GM10266 (cell line): ENCODE measurements at regions not wholly inside any gene's neighbourhood (a gene's known extent, or its start where the extent isn't known, plus 50 kb on each side); places are given as distances from the start of the nearest gene placed in this dataset.

Source experiments
- DNase-seq: peaks from one replicate; pipeline ENCODE4 v3.0.0; 2012; ENCODE audit errors: extremely low spot score
- TF ChIP-seq, protein P1 (sequence below): IDR thresholded peaks from 2 replicates; pipeline ENCODE4 v1.5.1; 2012; ENCODE audit warnings: mild to moderate bottlenecking, low read depth; ENCODE audit not compliant: control insufficient read depth, insufficient read depth; ENCODE audit errors: missing control alignments

DNA sequence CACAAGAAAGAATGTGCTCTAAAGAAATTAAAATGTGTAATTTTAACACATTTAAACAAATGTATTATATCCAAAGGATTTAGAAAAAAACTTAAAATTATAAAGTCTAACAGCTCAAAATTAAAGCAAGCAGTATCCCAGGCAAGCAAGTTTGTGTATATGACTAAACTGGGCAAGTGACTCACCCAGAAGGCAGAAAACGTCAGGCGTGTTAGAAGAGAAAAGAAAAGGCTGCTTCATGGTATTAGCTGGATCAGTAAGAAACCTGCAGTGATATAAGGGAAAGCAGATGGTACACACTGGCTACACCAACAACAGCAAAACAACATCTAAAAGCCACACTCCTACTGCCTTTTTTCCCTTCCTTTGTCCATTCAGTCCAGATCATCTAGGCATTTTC, 250.6 kb upstream of the NDST3 start:
- no peak for DNase-seq
- TF ChIP-seq, protein P1, sequence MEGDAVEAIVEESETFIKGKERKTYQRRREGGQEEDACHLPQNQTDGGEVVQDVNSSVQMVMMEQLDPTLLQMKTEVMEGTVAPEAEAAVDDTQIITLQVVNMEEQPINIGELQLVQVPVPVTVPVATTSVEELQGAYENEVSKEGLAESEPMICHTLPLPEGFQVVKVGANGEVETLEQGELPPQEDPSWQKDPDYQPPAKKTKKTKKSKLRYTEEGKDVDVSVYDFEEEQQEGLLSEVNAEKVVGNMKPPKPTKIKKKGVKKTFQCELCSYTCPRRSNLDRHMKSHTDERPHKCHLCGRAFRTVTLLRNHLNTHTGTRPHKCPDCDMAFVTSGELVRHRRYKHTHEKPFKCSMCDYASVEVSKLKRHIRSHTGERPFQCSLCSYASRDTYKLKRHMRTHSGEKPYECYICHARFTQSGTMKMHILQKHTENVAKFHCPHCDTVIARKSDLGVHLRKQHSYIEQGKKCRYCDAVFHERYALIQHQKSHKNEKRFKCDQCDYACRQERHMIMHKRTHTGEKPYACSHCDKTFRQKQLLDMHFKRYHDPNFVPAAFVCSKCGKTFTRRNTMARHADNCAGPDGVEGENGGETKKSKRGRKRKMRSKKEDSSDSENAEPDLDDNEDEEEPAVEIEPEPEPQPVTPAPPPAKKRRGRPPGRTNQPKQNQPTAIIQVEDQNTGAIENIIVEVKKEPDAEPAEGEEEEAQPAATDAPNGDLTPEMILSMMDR = no peak

DNA sequence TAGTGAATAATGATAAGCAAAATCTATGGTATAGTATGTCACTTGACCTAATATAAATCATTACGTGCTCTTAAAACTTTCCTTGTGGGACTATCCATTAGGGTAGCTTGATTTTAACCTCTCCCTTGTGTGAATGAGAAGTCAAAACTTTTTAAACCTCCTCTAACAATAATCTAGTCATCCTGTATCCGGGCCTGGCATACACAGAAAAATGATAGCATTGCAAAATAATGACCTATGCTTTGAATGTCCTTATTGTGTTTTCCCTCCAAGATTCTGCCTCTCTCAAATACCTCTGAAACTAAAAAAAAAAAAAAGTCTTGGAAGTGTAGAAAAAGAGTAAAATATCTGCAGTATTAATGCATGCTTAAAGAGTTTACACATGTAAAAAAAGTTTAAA, 250.0 kb upstream of the NDST3 start:
- TF ChIP-seq, protein P1 = no peak
- DNase-seq = no peak

DNA sequence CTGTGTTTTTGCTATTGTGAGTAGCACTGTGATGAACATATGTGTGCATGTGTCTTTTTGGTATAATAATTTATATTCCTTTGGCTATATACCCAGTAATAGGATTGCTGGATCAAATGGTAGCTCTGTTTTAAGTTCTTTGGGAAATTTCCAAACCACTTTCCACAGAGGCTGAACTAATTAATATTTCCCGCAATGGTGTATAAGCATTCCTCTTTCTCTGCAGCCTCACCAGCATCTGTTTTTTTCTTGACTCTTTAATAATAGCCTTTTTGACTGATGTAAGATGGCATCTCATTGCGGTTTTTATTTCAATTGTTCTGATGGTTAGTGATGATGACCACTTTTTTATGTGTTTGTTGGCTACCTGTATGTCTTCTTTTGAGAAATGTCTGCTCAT, 247.7 kb upstream of the NDST3 start:
- TF ChIP-seq, protein P1 = no peak

DNA sequence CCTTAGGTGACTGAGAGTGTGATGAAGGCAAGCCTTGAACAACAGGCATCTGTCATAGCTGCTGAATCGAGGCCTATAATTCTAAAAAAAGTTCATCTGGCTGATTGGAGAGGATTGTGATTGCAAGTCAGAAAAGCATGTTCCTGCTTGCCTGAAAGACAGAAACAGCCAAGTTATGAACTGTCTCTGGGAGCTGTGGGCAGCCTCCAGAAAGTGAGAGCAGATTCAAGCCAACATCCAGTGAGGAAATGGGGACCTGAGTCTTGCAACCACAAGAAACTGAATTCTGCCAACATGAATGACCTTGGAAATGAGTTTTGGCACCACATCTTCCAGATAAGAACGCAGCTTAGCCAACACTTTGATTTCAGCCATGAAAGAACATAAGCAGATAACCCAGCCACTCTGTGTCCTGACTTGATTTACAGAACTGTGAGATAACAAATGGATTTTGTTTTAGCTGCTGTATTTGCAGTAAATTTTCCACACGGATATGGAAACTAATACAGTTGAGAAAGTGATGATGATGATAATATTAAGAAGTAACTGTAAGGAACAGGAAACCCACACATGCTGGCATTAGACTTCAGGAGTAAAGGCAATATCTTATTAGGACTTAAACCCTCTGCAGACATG, 240.3 kb upstream of the NDST3 start:
- no peak for DNase-seq

More for the DNA sequence above, 247.7 kb upstream of the NDST3 start:
- no peak for DNase-seq

DNA sequence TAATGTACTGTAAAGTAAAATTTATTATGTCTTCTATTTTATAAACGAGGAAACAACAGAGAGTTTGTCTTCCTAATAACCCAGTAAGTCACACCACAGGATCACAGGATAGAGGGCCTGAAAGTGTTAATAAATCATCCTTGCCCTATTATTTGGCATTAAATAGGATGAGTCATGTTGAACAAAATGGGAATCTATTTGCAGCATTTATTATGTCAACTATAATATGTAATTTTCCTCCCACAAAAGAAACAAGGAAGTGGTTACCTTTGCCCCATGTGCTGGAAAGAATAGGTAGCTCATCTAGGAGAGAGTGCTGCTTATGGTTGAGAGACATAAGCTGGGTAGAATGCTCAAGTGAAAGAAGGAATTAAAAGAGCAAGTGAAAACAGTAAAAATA, 237.6 kb upstream of the NDST3 start:
- TF ChIP-seq, protein P1 = no peak
- DNase-seq = no peak

More for the DNA sequence above, 240.3 kb upstream of the NDST3 start:
- TF ChIP-seq, protein P1 = no peak

DNA sequence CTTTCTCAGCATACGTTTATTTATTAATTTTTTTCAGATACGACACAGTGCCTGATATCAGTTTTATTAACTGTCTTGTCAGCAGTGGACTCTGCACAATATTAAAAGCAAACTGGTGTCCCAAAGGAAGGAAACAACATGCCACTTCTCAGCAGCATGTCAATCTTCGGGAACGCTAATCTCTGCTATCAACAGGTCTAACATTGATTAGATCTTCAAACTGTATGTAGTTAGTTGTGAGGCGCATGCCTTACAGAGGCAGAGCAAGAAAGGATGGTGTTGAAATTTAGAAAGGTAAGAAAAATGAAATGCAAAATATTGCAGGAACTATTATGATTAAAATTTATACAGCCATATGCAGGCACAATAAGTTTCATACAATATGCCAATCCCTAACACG, 233.7 kb upstream of the NDST3 start:
- DNase-seq = no peak
- TF ChIP-seq, protein P1 = no peak

DNA sequence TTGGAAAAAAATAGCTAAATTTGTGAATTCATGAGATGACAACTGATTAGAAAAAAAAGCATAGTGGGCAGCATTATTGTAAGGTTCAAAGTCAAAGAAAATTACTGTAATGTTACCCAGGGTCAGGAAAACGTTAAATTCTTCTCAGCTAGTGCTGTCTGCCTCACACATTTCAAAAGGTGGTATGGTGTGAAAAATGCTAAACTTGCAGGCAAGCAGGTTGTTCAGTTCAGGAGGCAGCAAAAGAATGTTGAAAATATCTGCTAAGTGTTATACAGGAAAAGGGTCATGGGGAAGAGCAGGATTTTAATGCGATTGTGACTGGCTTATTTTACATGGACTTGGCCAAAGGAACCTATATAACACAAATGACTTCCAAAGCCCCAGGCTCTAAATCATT, 232.5 kb upstream of the NDST3 start:
- DNase-seq = no peak
- TF ChIP-seq, protein P1 = no peak
